ENCODE measurements at regions not wholly inside any gene's neighbourhood (a gene's known extent, or its start where the extent isn't known, plus 50 kb on each side); places are given as distances from the start of the nearest gene placed in this dataset.

- TF ChIP-seq ATF4 (CRISPR knock-in tag; IDR thresholded peaks at IDR 0.05) (no peak), E2F3 (CRISPR knock-in tag; IDR thresholded peaks at IDR 0.05) (no peak), GTF2F1 (IDR thresholded peaks at IDR 0.05; ENCODE audit: low read depth, low read length) (no peak), ZNF184 (CRISPR knock-in tag; IDR thresholded peaks at IDR 0.05) (no peak), KDM1A (IDR thresholded peaks at IDR 0.05) (no peak), TAF1 (IDR thresholded peaks at IDR 0.05; ENCODE audit: control insufficient read depth, extremely low read depth, insufficient read depth, low read length, severe bottlenecking) (no peak), SMARCA4 (IDR thresholded peaks at IDR 0.05) (no peak), FOXP4 (CRISPR knock-in tag; IDR thresholded peaks at IDR 0.05; ENCODE audit: borderline replicate concordance) (no peak)
These were observed 50.8 kb upstream of the COL24A1 start (continued) for GRCh38 chr1:86207323-86207722.
